K562 (cell line): ENCODE measurements at regions not wholly inside any gene's neighbourhood (a gene's known extent, or its start where the extent isn't known, plus 50 kb on each side); places are given as distances from the start of the nearest gene placed in this dataset.

ENCODE experiments used
- CCNT2 ChIP-seq: IDR thresholded peaks from 2 replicates; pipeline ENCODE4 v1.6.1; 2011; ENCODE audit warnings: borderline replicate concordance, low read depth, mild to moderate bottlenecking, moderate library complexity, mixed read lengths, low read length; ENCODE audit not compliant: insufficient read length; ENCODE audit errors: extremely low read depth
- DPF2 ChIP-seq: fragments of 450-650 bp; IDR thresholded peaks from 2 replicates; pipeline ENCODE4 v1.6.1; 2016
- JUNB ChIP-seq: fragments of 450-650 bp; formaldehyde crosslinking; conservative IDR thresholded peaks from 2 replicates; pipeline ENCODE4 v1.4.0; 2020; ENCODE audit warnings: mild to moderate bottlenecking
- MEF2A ChIP-seq: IDR thresholded peaks from 2 replicates; pipeline ENCODE4 v1.6.1; 2011; ENCODE audit warnings: low read depth, mild to moderate bottlenecking, low read length, moderate library complexity; ENCODE audit not compliant: control insufficient read depth
- PTRF ChIP-seq: fragments of 450-650 bp; IDR thresholded peaks from 2 replicates; pipeline ENCODE4 v1.6.1; 2016; ENCODE audit warnings: mild to moderate bottlenecking, missing genetic modification characterization, missing compliant biosample characterization
- SNRNP70 ChIP-seq: fragments of 200-400 bp; formaldehyde crosslinking; optimal IDR thresholded peaks from 2 replicates; pipeline ENCODE3; 2017; ENCODE audit warnings: low read depth, low read length

GRCh38 chr4:158080354-158080753 lies 92.5 kb downstream of the GASK1B start:
- TF ChIP-seq SNRNP70 = no peak
- TF ChIP-seq MEF2A = no peak
- no peak for TF ChIP-seq CCNT2
- no peak for TF ChIP-seq PTRF (tag)
- no peak for TF ChIP-seq DPF2
- no peak for TF ChIP-seq JUNB (CRISPR knock-in tag)
